ENCODE measurements at regions not wholly inside any gene's neighbourhood (a gene's known extent, or its start where the extent isn't known, plus 50 kb on each side); places are given as distances from the start of the nearest gene placed in this dataset.

GRCh38 chr3:72388644-72389043 lies 459.6 kb downstream of the SHQ1 start:
- no peak for DNase-seq (ENCODE audit: insufficient read length, low spot score)
- no peak for FAIRE-seq
- TF ChIP-seq SPI1 (IDR thresholded peaks at IDR 0.05; ENCODE audit: low read depth, low read length) (no peak), POLR2A (IDR thresholded peaks at IDR 0.05; ENCODE audit: low read depth, low read length) (no peak), POU2F2 (IDR thresholded peaks at IDR 0.05; ENCODE audit: low read depth, low read length) (no peak), TAF1 (IDR thresholded peaks at IDR 0.05; ENCODE audit: low read depth, low read length) (no peak), POLR2AphosphoS5 (IDR thresholded peaks at IDR 0.05; ENCODE audit: low read depth, low read length) (no peak), PAX5 (IDR thresholded peaks at IDR 0.05; ENCODE audit: insufficient read depth, low read length, severe bottlenecking) (no peak)

- TF ChIP-seq SPI1 (IDR thresholded peaks at IDR 0.05; ENCODE audit: low read depth, low read length) (no peak), POU2F2 (IDR thresholded peaks at IDR 0.05; ENCODE audit: low read depth, low read length) (no peak), PAX5 (IDR thresholded peaks at IDR 0.05; ENCODE audit: insufficient read depth, low read length, severe bottlenecking) (no peak), TAF1 (IDR thresholded peaks at IDR 0.05; ENCODE audit: low read depth, low read length) (no peak), POLR2AphosphoS5 (IDR thresholded peaks at IDR 0.05; ENCODE audit: low read depth, low read length) (no peak), POLR2A (IDR thresholded peaks at IDR 0.05; ENCODE audit: low read depth, low read length) (no peak)
- DNase-seq (ENCODE audit: insufficient read length, low spot score) (no peak), FAIRE-seq (no peak)
These were observed 460.1 kb downstream of the SHQ1 start for GRCh38 chr3:72388117-72388516.

- DNase-seq (ENCODE audit: insufficient read length, low spot score) (no peak), FAIRE-seq (no peak)
- no peak for TF ChIP-seq SPI1 (IDR thresholded peaks at IDR 0.05; ENCODE audit: low read depth, low read length)
- TF ChIP-seq TAF1 (IDR thresholded peaks at IDR 0.05; ENCODE audit: low read depth, low read length) = no peak
- no peak for TF ChIP-seq PAX5 (IDR thresholded peaks at IDR 0.05; ENCODE audit: insufficient read depth, low read length, severe bottlenecking)
- no peak for TF ChIP-seq POLR2AphosphoS5 (IDR thresholded peaks at IDR 0.05; ENCODE audit: low read depth, low read length)
- TF ChIP-seq POU2F2 (IDR thresholded peaks at IDR 0.05; ENCODE audit: low read depth, low read length) = no peak
- TF ChIP-seq POLR2A (IDR thresholded peaks at IDR 0.05; ENCODE audit: low read depth, low read length) = no peak
These were observed 461.8 kb downstream of the SHQ1 start for GRCh38 chr3:72386327-72387000.

DNA sequence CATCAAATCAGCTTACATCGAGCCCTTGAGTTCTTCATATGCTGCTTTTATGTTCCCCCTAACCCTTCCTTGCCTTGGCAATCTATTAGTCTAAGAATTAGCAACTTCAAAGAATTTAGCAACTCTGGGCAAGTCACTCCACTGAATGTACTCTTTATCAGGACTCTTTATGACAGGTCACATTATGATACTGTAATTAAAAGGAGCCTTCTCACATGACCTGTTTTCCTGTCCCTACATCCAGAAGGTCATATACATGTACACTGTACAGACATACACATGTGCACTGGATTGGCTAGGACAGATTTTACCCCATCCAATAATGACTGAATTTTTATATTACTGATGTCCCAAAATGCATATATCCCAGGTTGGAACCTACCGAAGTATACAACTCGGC lies 463.1 kb downstream of the SHQ1 start:
- no peak for DNase-seq (ENCODE audit: insufficient read length, low spot score)
- FAIRE-seq = no peak
- TF ChIP-seq POLR2A (IDR thresholded peaks at IDR 0.05; ENCODE audit: low read depth, low read length) (no peak), PAX5 (IDR thresholded peaks at IDR 0.05; ENCODE audit: insufficient read depth, low read length, severe bottlenecking) (no peak), SPI1 (IDR thresholded peaks at IDR 0.05; ENCODE audit: low read depth, low read length) (no peak), TAF1 (IDR thresholded peaks at IDR 0.05; ENCODE audit: low read depth, low read length) (no peak), POU2F2 (IDR thresholded peaks at IDR 0.05; ENCODE audit: low read depth, low read length) (no peak), POLR2AphosphoS5 (IDR thresholded peaks at IDR 0.05; ENCODE audit: low read depth, low read length) (no peak)

DNA sequence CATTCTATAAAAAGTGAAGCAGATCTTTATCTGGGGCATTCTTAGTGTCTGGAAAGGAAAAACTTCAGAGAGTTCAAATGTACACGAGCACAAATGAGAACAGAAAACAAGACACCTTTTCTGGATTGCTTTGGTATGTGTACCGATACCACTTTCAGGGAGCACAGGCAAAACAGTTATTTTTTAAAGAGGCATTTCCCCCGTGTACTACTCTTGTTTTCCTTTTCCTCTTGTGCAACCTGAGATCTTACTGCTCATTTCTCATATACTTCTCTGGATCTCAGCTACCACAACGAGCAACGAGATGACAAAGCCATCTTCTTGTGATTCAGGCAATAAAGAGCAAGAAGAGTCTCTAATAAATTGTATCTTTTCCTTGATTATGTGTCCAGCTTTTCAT lies 463.6 kb downstream of the SHQ1 start:
- DNase-seq (ENCODE audit: insufficient read length, low spot score) = no peak
- no peak for FAIRE-seq

DNA sequence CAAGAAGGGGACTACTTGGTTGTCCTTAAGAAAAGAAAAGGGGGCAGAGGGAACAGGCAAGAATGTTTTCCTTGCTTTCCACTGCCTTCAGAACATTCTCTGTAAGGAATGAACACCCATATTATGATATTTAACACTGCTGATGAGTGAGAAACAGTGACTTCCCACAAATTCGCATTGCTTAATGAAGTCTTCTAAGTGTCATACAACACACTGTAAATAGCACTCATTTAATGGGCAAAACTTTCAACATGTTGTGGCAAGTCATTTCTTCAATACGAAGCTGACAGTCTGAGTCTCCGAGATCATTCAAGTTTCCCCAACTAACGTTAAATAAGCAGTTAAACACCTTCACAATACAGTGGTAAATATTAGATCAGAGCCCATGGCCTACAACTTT lies 464.4 kb downstream of the SHQ1 start:
- FAIRE-seq = peak; percentile 35
- no peak for TF ChIP-seq PAX5 (IDR thresholded peaks at IDR 0.05; ENCODE audit: insufficient read depth, low read length, severe bottlenecking)
- TF ChIP-seq POLR2AphosphoS5 (IDR thresholded peaks at IDR 0.05; ENCODE audit: low read depth, low read length) = no peak
- no peak for TF ChIP-seq POLR2A (IDR thresholded peaks at IDR 0.05; ENCODE audit: low read depth, low read length)
- TF ChIP-seq SPI1 (IDR thresholded peaks at IDR 0.05; ENCODE audit: low read depth, low read length) = no peak
- TF ChIP-seq TAF1 (IDR thresholded peaks at IDR 0.05; ENCODE audit: low read depth, low read length) = no peak
- TF ChIP-seq POU2F2 (IDR thresholded peaks at IDR 0.05; ENCODE audit: low read depth, low read length) = no peak
- no peak for DNase-seq (ENCODE audit: insufficient read length, low spot score)

More for the DNA sequence above, 463.6 kb downstream of the SHQ1 start:
- TF ChIP-seq POU2F2 (IDR thresholded peaks at IDR 0.05; ENCODE audit: low read depth, low read length) (no peak), POLR2AphosphoS5 (IDR thresholded peaks at IDR 0.05; ENCODE audit: low read depth, low read length) (no peak), SPI1 (IDR thresholded peaks at IDR 0.05; ENCODE audit: low read depth, low read length) (no peak), TAF1 (IDR thresholded peaks at IDR 0.05; ENCODE audit: low read depth, low read length) (no peak), PAX5 (IDR thresholded peaks at IDR 0.05; ENCODE audit: insufficient read depth, low read length, severe bottlenecking) (no peak), POLR2A (IDR thresholded peaks at IDR 0.05; ENCODE audit: low read depth, low read length) (no peak)

DNA sequence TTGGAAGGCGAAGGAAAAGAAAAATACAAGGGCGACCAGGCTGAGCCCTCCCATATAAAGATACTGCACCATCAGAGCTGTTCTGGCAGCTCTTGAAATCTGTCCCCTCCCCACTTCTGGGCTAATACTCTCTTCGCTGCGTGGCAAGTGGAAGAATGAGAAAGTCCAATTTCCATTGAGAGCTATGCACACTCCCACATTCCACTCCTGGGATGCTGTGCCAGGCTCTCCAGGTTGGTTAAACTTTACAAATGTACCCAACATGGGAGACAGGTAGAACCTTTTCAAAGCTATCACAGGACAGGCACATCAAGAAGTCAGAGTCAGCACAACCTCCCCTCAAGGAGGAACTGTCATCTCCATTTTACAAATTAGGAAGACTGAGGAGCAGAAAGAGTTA lies 465.0 kb downstream of the SHQ1 start:
- DNase-seq (ENCODE audit: insufficient read length, low spot score) = no peak
- no peak for TF ChIP-seq POU2F2 (IDR thresholded peaks at IDR 0.05; ENCODE audit: low read depth, low read length)
- no peak for TF ChIP-seq PAX5 (IDR thresholded peaks at IDR 0.05; ENCODE audit: insufficient read depth, low read length, severe bottlenecking)
- no peak for TF ChIP-seq POLR2AphosphoS5 (IDR thresholded peaks at IDR 0.05; ENCODE audit: low read depth, low read length)
- TF ChIP-seq POLR2A (IDR thresholded peaks at IDR 0.05; ENCODE audit: low read depth, low read length) = no peak
- no peak for TF ChIP-seq TAF1 (IDR thresholded peaks at IDR 0.05; ENCODE audit: low read depth, low read length)
- TF ChIP-seq SPI1 (IDR thresholded peaks at IDR 0.05; ENCODE audit: low read depth, low read length) = no peak
- peak; percentile 26 for FAIRE-seq

DNA sequence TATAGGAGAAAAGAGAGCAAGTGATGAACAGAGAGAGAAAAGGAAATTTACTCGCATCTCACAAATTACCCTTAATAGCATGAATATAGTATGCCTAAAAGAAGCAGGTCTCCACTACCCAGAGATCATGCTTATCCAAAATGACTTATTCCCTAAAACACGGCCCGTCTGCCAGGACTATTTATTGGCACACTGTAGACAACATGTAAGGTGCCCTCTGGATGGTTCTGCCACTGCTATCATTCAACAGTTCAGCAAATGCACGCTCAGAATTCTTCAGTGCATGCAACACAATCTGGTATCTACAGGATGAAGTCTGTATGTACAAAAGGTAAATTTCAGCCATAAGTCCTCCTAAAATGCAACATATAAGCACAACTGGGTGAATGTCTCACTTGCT lies 465.8 kb downstream of the SHQ1 start:
- FAIRE-seq (no peak), DNase-seq (ENCODE audit: insufficient read length, low spot score) (no peak)
- TF ChIP-seq TAF1 (IDR thresholded peaks at IDR 0.05; ENCODE audit: low read depth, low read length) (no peak), PAX5 (IDR thresholded peaks at IDR 0.05; ENCODE audit: insufficient read depth, low read length, severe bottlenecking) (no peak), POLR2AphosphoS5 (IDR thresholded peaks at IDR 0.05; ENCODE audit: low read depth, low read length) (no peak), POU2F2 (IDR thresholded peaks at IDR 0.05; ENCODE audit: low read depth, low read length) (no peak), SPI1 (IDR thresholded peaks at IDR 0.05; ENCODE audit: low read depth, low read length) (no peak), POLR2A (IDR thresholded peaks at IDR 0.05; ENCODE audit: low read depth, low read length) (no peak)

DNA sequence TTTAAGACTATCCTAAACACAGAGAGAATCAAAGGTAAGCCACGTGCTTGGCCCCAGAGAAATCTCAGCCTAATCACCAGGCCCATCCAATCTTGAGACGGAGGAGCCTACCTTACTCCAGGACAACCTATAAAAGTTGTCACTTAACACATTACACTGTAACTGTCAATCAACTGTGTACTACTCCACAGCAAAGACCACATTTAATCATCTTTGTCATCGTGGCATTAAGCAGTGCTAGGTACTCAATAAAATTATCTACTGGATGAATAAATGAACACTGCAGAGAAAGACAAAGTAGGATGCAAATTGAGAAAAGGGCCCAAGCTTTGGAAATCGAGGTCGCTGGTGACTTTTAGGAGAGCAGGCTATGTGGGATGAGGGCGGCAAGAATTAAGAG lies 466.7 kb downstream of the SHQ1 start:
- TF ChIP-seq POLR2AphosphoS5 (IDR thresholded peaks at IDR 0.05; ENCODE audit: low read depth, low read length) (no peak), POU2F2 (IDR thresholded peaks at IDR 0.05; ENCODE audit: low read depth, low read length) (no peak), TAF1 (IDR thresholded peaks at IDR 0.05; ENCODE audit: low read depth, low read length) (no peak), PAX5 (IDR thresholded peaks at IDR 0.05; ENCODE audit: insufficient read depth, low read length, severe bottlenecking) (no peak), POLR2A (IDR thresholded peaks at IDR 0.05; ENCODE audit: low read depth, low read length) (no peak), SPI1 (IDR thresholded peaks at IDR 0.05; ENCODE audit: low read depth, low read length) (no peak)
- DNase-seq (ENCODE audit: insufficient read length, low spot score) (no peak), FAIRE-seq (peak; percentile 48)

Data from GM12891 (cell line).